GM13976 (cell line): ENCODE measurements at regions not wholly inside any gene's neighbourhood (a gene's known extent, or its start where the extent isn't known, plus 50 kb on each side); places are given as distances from the start of the nearest gene placed in this dataset.

ENCODE experiments used
- DNase-seq: peaks from one replicate; pipeline ENCODE4 v3.0.0; 2012; ENCODE audit warnings: low spot score
- CTCF ChIP-seq: IDR thresholded peaks from 2 replicates; pipeline ENCODE4 v1.5.1; 2012; ENCODE audit warnings: borderline replicate concordance, mild to moderate bottlenecking; ENCODE audit not compliant: insufficient read depth; ENCODE audit errors: extremely low read depth, missing control alignments, control extremely low read depth
- in situ Hi-C: fragments of 300-500 bp; cut with MboI; formaldehyde crosslinking; loops from one replicate; pipeline ENCODE4 v1.12.0; 2022; ENCODE audit warnings: low sequenced_read_pairs, mixed read lengths, inconsistent platforms; ENCODE audit not compliant: unreplicated experiment

DNA sequence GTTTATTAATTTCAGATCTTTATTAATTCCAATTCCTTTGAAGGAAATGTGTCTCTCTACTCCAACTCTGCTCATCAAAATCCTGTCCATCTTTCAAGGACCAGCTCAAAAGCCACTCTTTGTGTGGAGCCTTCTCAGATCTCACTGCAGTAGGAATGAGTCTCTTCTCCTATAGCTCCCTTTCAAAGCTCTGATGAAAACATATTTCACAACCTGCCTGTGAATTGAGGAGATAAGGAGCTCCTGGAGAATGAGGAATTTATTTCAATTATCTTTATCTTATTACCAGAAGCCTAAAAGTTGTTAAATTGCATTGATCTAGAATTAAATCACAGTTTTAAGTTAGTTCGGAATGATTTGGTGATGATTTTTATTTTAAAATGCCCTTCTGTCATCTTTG is 92.6 kb upstream of the TRPC3 start:
- DNase-seq: no peak
- in situ Hi-C loops: no loop called here
- no peak for TF ChIP-seq CTCF

GRCh38 chr4:122041312-122041711 is 89.5 kb upstream of the TRPC3 start:
- no peak for TF ChIP-seq CTCF
- no peak for DNase-seq
- in situ Hi-C loops: no loop called here

DNA sequence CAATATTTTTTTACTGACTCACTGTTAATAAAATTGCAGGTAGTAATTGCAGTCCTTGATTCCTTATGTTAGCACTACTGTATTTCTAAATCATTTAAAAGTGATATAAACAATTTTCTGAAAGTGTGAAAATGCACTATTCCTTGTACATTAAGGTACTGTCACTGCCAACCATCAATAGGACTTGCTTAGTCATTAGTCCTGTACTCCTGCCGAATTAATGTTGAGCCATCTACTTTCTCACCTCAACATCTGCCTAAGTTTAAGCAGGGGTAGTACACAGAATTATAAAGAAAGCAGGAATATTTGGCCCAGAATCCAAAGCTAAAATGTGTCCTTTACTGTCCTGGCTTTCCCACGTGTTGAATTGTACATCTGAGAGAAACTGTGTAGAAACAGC is 87.0 kb upstream of the TRPC3 start:
- no peak for TF ChIP-seq CTCF
- in situ Hi-C loops: no loop called here
- DNase-seq: no peak

- in situ Hi-C loops: no loop called here
- no peak for TF ChIP-seq CTCF
- DNase-seq: no peak
Observed at GRCh38 chr4:122034619-122035018, 82.8 kb upstream of the TRPC3 start.

GRCh38 chr4:122027203-122027602 is 75.3 kb upstream of the TRPC3 start:
- no peak for DNase-seq
- in situ Hi-C loops: no loop called here
- no peak for TF ChIP-seq CTCF

DNA sequence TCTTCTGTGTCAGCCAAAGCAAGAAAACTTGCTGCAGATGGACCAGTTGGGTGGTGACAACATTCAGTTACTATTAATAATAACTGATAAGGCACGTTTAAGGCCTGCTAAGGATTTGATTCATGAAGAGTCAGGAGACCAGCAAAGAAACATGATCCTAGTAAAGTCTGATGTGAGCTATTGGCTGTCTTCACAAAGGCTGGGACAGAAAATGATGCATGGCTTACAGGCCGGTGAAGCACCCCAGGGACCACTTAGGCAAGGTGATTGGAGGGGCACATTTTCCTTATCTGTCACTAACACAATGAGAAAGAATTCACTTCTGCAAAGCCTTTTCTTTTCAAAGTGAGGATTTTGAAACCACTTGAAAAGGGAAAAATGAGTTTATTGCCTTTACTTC is 65.4 kb upstream of the TRPC3 start:
- in situ Hi-C loops: no loop called here
- TF ChIP-seq CTCF: no peak
- DNase-seq: no peak

DNA sequence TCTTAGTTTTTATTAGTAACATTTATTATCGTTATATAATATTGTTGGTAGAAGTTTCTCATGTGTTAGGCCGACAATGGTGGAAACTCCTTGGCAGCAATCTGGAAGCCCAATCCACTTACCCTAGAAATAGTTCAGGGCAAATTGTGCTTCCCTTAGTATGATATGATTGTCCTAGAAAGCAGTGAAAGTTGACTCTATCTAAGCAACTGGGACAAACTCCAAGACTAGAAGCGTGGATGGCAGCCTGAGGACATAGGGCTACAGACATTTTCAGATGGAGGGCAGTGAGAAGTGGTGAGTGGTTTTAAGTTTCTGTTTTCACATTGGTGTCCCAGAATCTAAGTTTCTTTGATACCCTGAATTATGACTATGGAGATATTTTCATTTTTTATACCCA is 63.3 kb upstream of the TRPC3 start:
- TF ChIP-seq CTCF: no peak
- in situ Hi-C loops: no loop called here
- DNase-seq: no peak
